ENCODE measurements at regions not wholly inside any gene's neighbourhood (a gene's known extent, or its start where the extent isn't known, plus 50 kb on each side); places are given as distances from the start of the nearest gene placed in this dataset.

DNA sequence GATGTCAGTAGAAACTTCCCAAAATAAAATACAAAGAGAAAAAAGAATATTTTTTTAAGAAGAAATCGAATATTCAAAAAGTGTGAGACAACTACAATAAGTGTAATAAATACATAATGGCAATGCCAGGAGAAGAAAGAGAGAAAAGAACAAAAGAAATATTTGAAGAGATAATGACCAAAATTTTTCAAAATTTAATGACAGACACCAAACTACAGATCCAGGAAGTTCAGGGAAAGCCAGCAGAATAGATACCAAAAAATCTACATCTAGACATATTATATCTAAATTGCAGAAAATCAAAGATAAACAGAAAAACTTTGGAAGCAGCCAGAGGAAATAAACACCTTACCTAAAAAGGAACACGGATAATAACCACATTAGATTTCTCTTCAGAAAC is 66.8 kb upstream of the CDK1 start:
- TF ChIP-seq DPF2 (IDR thresholded peaks at IDR 0.05) (no peak), FOXP1 (CRISPR knock-in tag; IDR thresholded peaks at IDR 0.05) (no peak), POLR2AphosphoS5 (IDR thresholded peaks at IDR 0.05; ENCODE audit: control insufficient read depth, insufficient read depth, low read depth, low read length) (no peak), ZNF263 (CRISPR knock-in tag; IDR thresholded peaks at IDR 0.05; ENCODE audit: borderline replicate concordance) (no peak), GABPB1 (CRISPR knock-in tag; IDR thresholded peaks at IDR 0.05) (no peak), TBP (optimal IDR thresholded peaks at IDR 0.05; ENCODE audit: low read depth, low read length) (no peak)
